ENCODE measurements at regions not wholly inside any gene's neighbourhood (a gene's known extent, or its start where the extent isn't known, plus 50 kb on each side); places are given as distances from the start of the nearest gene placed in this dataset.
"Not testable (repeated sequence)": the region's sequence is repeated elsewhere in the genome, so short reads cannot be mapped to it uniquely, and the experiment has no call there.

DNA sequence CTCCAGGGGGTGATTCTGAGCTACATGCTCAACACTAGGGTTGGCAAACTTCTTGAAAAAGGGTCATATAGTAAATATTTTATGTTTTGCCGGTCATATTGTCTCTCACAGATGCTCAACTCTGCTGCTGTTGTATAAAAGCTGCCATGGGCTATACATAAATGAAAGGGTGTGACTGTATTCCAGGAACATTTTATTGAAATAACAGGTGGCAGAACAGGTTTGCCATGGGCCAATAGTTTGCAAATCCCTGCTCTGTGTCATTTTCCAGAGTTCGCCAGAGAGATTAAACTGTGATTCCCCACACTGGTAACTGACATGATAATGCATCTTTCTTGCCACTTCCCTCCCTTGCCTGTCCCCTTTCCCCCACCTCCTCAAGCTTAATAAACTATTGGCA lies 144.1 kb downstream of the NPIPA8 start:
- H3K36me3 ChIP-seq (ENCODE audit: control insufficient read depth, insufficient read depth, low read length); H3K27ac ChIP-seq (ENCODE audit: low read depth, low read length); H3K4me3 ChIP-seq (ENCODE audit: low read length); H3K4me1 ChIP-seq (ENCODE audit: control insufficient read depth, insufficient read depth, low read length); H3K9ac ChIP-seq (ENCODE audit: low read length); H3K27me3 ChIP-seq (ENCODE audit: control insufficient read depth, insufficient read depth, low read length): not testable (repeated sequence)

DNA sequence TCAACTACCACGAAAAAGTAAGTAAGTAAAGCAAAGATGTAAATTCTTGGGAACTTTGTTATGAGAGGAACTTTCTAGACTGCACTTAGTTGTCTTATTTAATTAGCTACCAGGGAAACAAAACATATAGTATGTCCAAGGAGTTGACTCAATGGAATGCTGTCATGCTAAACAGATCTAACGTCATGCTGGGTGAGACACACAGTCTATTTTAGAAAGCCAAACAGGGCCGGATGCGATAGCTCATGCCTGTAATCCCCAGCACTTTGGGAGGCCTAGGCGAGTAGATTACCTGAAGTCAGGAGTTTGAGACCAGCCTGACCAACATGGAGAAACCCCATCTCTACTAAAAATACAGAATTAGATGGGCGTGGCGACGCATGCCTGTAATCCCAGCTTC lies 146.4 kb downstream of the NPIPA8 start:
- not testable (repeated sequence) for H3K27me3 ChIP-seq (ENCODE audit: control insufficient read depth, insufficient read depth, low read length); H3K36me3 ChIP-seq (ENCODE audit: control insufficient read depth, insufficient read depth, low read length); H3K4me3 ChIP-seq (ENCODE audit: low read length); H3K4me1 ChIP-seq (ENCODE audit: control insufficient read depth, insufficient read depth, low read length); H3K9ac ChIP-seq (ENCODE audit: low read length); H3K27ac ChIP-seq (ENCODE audit: low read depth, low read length)

- not testable (repeated sequence) for H3K36me3 ChIP-seq (ENCODE audit: control insufficient read depth, insufficient read depth, low read length); H3K4me1 ChIP-seq (ENCODE audit: control insufficient read depth, insufficient read depth, low read length); H3K27me3 ChIP-seq (ENCODE audit: control insufficient read depth, insufficient read depth, low read length); H3K4me3 ChIP-seq (ENCODE audit: low read length); H3K27ac ChIP-seq (ENCODE audit: low read depth, low read length); H3K9ac ChIP-seq (ENCODE audit: low read length)
Measured at GRCh38 chr16:18184755-18185154, 151.8 kb downstream of the NPIPA8 start.

DNA sequence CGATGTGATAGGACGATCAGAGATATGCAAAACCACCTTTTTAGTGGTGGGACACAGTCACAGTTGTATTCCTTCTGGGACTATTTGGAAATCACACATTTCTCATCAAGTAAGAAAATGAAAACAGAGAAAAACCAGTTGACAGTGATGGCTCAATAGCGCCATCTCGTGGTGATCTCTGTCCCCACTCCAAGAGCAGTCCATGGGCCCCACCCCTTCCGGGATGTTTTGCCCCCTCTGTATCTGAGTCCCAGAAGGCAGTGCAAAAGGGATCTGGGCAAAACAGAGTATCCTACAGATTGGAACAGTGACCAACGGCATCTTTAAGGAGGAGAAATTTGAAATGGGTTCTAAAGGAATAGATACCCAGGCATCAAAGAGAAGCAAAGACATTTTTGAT lies 155.5 kb downstream of the NPIPA8 start:
- H3K27me3 ChIP-seq (ENCODE audit: control insufficient read depth, insufficient read depth, low read length); H3K4me3 ChIP-seq (ENCODE audit: low read length); H3K9ac ChIP-seq (ENCODE audit: low read length); H3K36me3 ChIP-seq (ENCODE audit: control insufficient read depth, insufficient read depth, low read length); H3K4me1 ChIP-seq (ENCODE audit: control insufficient read depth, insufficient read depth, low read length); H3K27ac ChIP-seq (ENCODE audit: low read depth, low read length): not testable (repeated sequence)

GRCh38 chr16:18173945-18174497 lies 162.5 kb downstream of the NPIPA8 start:
- not testable (repeated sequence) for H3K36me3 ChIP-seq (ENCODE audit: control insufficient read depth, insufficient read depth, low read length); H3K4me1 ChIP-seq (ENCODE audit: control insufficient read depth, insufficient read depth, low read length); H3K9ac ChIP-seq (ENCODE audit: low read length); H3K4me3 ChIP-seq (ENCODE audit: low read length); H3K27me3 ChIP-seq (ENCODE audit: control insufficient read depth, insufficient read depth, low read length); H3K27ac ChIP-seq (ENCODE audit: low read depth, low read length)

- H3K27me3 ChIP-seq (ENCODE audit: control insufficient read depth, insufficient read depth, low read length); H3K4me1 ChIP-seq (ENCODE audit: control insufficient read depth, insufficient read depth, low read length); H3K27ac ChIP-seq (ENCODE audit: low read depth, low read length); H3K9ac ChIP-seq (ENCODE audit: low read length); H3K4me3 ChIP-seq (ENCODE audit: low read length); H3K36me3 ChIP-seq (ENCODE audit: control insufficient read depth, insufficient read depth, low read length): not testable (repeated sequence)
Measured at GRCh38 chr16:18162293-18162692, 174.2 kb downstream of the NPIPA8 start.

- not testable (repeated sequence) for H3K27me3 ChIP-seq (ENCODE audit: control insufficient read depth, insufficient read depth, low read length); H3K36me3 ChIP-seq (ENCODE audit: control insufficient read depth, insufficient read depth, low read length); H3K4me1 ChIP-seq (ENCODE audit: control insufficient read depth, insufficient read depth, low read length); H3K9ac ChIP-seq (ENCODE audit: low read length); H3K4me3 ChIP-seq (ENCODE audit: low read length); H3K27ac ChIP-seq (ENCODE audit: low read depth, low read length)
Measured at GRCh38 chr16:18161224-18161623, 175.3 kb downstream of the NPIPA8 start.

DNA sequence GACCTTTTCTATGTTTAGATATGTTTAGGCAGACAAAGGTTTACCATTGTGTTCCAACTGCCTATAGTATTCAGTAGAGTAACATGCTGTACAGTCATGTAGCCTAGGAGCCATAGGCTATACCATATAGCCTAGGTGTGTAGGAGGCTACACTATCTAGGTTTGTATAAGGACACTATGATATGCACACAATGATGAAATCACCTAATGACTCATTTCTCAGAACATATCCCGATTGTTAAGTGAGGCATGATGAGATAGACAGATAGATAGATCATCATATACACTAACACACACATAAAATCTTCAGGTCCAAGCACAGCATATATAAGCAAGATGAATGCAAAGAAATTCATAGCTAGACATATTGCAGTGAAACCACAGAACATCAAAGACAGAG lies 177.4 kb downstream of the NPIPA8 start:
- not testable (repeated sequence) for H3K27ac ChIP-seq (ENCODE audit: low read depth, low read length); H3K36me3 ChIP-seq (ENCODE audit: control insufficient read depth, insufficient read depth, low read length); H3K27me3 ChIP-seq (ENCODE audit: control insufficient read depth, insufficient read depth, low read length); H3K4me3 ChIP-seq (ENCODE audit: low read length); H3K9ac ChIP-seq (ENCODE audit: low read length); H3K4me1 ChIP-seq (ENCODE audit: control insufficient read depth, insufficient read depth, low read length)

GRCh38 chr16:18157854-18158253 lies 178.7 kb downstream of the NPIPA8 start:
- H3K4me1 ChIP-seq (ENCODE audit: control insufficient read depth, insufficient read depth, low read length); H3K36me3 ChIP-seq (ENCODE audit: control insufficient read depth, insufficient read depth, low read length); H3K4me3 ChIP-seq (ENCODE audit: low read length); H3K9ac ChIP-seq (ENCODE audit: low read length); H3K27ac ChIP-seq (ENCODE audit: low read depth, low read length); H3K27me3 ChIP-seq (ENCODE audit: control insufficient read depth, insufficient read depth, low read length): not testable (repeated sequence)

DNA sequence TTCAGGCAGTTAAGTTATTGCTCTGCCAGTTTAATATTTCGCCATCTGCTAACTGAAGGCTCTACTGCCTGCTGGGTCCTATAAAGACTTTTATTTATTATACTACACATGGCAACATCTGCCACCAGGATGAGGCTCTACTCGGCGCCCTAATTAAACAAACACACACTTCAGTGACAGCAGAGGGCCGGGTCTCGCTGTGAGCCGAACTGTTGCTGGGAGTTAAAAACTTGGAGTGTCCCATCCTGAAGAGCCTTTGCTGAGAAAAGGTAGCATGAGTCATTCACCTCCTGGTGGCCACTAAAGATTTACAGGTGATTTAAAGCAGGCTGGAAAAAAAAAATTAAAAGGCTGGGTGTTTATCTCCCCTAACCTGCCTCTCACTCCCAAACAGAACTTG lies 183.7 kb downstream of the NPIPA8 start:
- not testable (repeated sequence) for H3K9ac ChIP-seq (ENCODE audit: low read length); H3K36me3 ChIP-seq (ENCODE audit: control insufficient read depth, insufficient read depth, low read length); H3K4me3 ChIP-seq (ENCODE audit: low read length); H3K4me1 ChIP-seq (ENCODE audit: control insufficient read depth, insufficient read depth, low read length); H3K27me3 ChIP-seq (ENCODE audit: control insufficient read depth, insufficient read depth, low read length); H3K27ac ChIP-seq (ENCODE audit: low read depth, low read length)

DNA sequence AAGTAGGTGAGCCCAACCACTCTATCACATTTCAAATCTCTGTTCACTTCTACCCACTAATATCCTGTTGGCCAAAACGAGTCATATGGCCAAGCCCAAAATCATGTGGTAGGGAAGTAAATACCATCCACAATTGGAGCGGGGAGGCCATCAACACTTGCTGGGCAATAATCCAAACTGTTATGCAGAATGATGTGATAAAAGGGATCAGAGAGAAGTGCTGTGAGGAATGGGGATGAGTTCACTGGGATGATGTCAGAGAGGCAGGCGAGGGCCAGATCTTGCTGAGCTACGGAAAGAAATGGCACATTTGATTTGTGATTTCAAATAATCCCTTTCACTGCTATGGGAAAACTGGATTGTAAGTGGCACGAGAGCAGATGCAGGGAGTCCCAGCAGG lies 188.4 kb downstream of the NPIPA8 start:
- H3K27me3 ChIP-seq (ENCODE audit: control insufficient read depth, insufficient read depth, low read length); H3K27ac ChIP-seq (ENCODE audit: low read depth, low read length); H3K36me3 ChIP-seq (ENCODE audit: control insufficient read depth, insufficient read depth, low read length); H3K4me3 ChIP-seq (ENCODE audit: low read length); H3K4me1 ChIP-seq (ENCODE audit: control insufficient read depth, insufficient read depth, low read length); H3K9ac ChIP-seq (ENCODE audit: low read length): not testable (repeated sequence)

GRCh38 chr16:18146601-18147142 lies 189.9 kb downstream of the NPIPA8 start:
- not testable (repeated sequence) for H3K9ac ChIP-seq (ENCODE audit: low read length); H3K4me1 ChIP-seq (ENCODE audit: control insufficient read depth, insufficient read depth, low read length); H3K36me3 ChIP-seq (ENCODE audit: control insufficient read depth, insufficient read depth, low read length); H3K27ac ChIP-seq (ENCODE audit: low read depth, low read length); H3K4me3 ChIP-seq (ENCODE audit: low read length); H3K27me3 ChIP-seq (ENCODE audit: control insufficient read depth, insufficient read depth, low read length)

GRCh38 chr16:18142066-18142465 lies 194.5 kb downstream of the NPIPA8 start:
- H3K9ac ChIP-seq (ENCODE audit: low read length); H3K27me3 ChIP-seq (ENCODE audit: control insufficient read depth, insufficient read depth, low read length); H3K36me3 ChIP-seq (ENCODE audit: control insufficient read depth, insufficient read depth, low read length); H3K27ac ChIP-seq (ENCODE audit: low read depth, low read length); H3K4me1 ChIP-seq (ENCODE audit: control insufficient read depth, insufficient read depth, low read length); H3K4me3 ChIP-seq (ENCODE audit: low read length): not testable (repeated sequence)
